ENCODE measurements at regions not wholly inside any gene's neighbourhood (a gene's known extent, or its start where the extent isn't known, plus 50 kb on each side); places are given as distances from the start of the nearest gene placed in this dataset.
"Not testable (repeated sequence)": the region's sequence is repeated elsewhere in the genome, so short reads cannot be mapped to it uniquely, and the experiment has no call there.

DNA sequence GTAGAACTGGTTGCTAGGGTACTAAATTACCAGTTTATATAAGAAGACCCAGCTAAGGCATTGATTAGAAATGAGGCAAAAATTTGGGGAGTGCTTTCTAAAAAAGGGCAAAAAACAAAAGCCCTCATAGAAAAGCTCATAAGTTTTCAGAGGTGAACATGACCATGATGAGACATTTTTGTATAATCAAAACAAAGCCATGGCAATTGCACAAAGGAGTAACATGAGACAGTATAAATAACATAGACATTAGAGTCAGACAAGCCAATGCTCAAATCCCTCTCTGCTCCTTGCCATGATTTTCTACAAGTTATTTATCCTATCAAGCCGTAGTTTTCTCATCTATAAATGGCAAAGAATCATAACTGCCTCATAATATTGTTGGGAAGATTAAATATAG lies 112.2 kb upstream of the ADTRP start:
- Mint-ChIP-seq H3K27ac (ENCODE audit: unreplicated experiment) (peak overlapping the region; percentile 80), H3K4me1 (ENCODE audit: unreplicated experiment) (peaks cover 17% of the 10 kb centered on the region), H3K4me3 (ENCODE audit: unreplicated experiment) (no peak overlapping the region), H3K36me3 (ENCODE audit: unreplicated experiment) (peaks cover 3% of the 10 kb centered on the region), H3K27me3 (ENCODE audit: unreplicated experiment) (no peaks in the 10 kb centered on the region), H3K9me3 (ENCODE audit: unreplicated experiment) (peaks cover 12% of the 10 kb centered on the region)
- no peak for DNase-seq (ENCODE audit: extremely low spot score, unreplicated experiment)
- TF ChIP-seq, protein P1, sequence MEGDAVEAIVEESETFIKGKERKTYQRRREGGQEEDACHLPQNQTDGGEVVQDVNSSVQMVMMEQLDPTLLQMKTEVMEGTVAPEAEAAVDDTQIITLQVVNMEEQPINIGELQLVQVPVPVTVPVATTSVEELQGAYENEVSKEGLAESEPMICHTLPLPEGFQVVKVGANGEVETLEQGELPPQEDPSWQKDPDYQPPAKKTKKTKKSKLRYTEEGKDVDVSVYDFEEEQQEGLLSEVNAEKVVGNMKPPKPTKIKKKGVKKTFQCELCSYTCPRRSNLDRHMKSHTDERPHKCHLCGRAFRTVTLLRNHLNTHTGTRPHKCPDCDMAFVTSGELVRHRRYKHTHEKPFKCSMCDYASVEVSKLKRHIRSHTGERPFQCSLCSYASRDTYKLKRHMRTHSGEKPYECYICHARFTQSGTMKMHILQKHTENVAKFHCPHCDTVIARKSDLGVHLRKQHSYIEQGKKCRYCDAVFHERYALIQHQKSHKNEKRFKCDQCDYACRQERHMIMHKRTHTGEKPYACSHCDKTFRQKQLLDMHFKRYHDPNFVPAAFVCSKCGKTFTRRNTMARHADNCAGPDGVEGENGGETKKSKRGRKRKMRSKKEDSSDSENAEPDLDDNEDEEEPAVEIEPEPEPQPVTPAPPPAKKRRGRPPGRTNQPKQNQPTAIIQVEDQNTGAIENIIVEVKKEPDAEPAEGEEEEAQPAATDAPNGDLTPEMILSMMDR (IDR thresholded peaks at IDR 0.05): no peak

DNA sequence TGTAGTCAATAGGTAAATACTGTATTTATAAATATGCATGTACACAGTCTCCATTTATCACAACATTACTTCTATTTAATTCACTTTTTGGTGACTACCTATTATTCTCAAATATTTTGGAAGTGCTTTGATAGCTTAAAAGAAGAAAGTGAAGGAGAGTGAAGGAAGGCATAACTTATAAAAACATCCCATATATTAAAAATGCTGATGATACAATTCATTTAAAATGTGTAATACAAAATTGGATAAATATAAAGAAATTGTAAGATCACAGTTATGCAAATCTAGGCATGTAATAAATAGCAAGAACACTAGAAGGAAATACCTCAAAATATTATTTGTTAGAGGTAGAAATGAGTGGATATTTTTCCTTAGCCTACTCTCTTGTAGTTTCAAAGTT lies 111.6 kb upstream of the ADTRP start:
- H3K27me3 Mint-ChIP-seq (ENCODE audit: unreplicated experiment): no peaks in the 10 kb centered on the region
- H3K27ac Mint-ChIP-seq (ENCODE audit: unreplicated experiment): peak overlapping the region; percentile 80
- H3K4me3 Mint-ChIP-seq (ENCODE audit: unreplicated experiment): no peak overlapping the region
- no peak for DNase-seq (ENCODE audit: extremely low spot score, unreplicated experiment)
- peaks cover 15% of the 10 kb centered on the region for H3K9me3 Mint-ChIP-seq (ENCODE audit: unreplicated experiment)
- TF ChIP-seq, protein P1 (IDR thresholded peaks at IDR 0.05): no peak
- peaks cover 3% of the 10 kb centered on the region for H3K36me3 Mint-ChIP-seq (ENCODE audit: unreplicated experiment)
- H3K4me1 Mint-ChIP-seq (ENCODE audit: unreplicated experiment): peaks cover 19% of the 10 kb centered on the region

DNA sequence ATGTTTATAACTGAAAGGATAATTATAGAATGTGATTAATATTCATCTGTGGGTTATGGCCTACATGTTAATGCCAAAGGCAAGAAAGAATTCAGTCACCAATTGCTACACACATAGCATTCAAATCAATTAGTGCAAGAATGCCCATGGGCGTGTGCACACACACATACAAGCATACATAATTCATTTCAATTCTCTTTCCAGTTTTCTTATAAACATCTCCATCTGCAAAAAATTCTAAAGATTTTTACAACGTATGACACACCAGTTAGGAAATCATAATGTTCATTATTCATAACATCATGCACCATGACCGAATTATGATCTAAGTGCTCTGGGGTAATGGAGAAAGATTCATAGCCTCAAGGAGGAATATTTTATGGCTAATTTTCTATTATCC lies 111.0 kb upstream of the ADTRP start:
- Mint-ChIP-seq H3K4me3 (ENCODE audit: unreplicated experiment) (no peak overlapping the region), H3K27me3 (ENCODE audit: unreplicated experiment) (no peaks in the 10 kb centered on the region), H3K27ac (ENCODE audit: unreplicated experiment) (no peak overlapping the region), H3K9me3 (ENCODE audit: unreplicated experiment) (peaks cover 16% of the 10 kb centered on the region), H3K4me1 (ENCODE audit: unreplicated experiment) (peaks cover 19% of the 10 kb centered on the region), H3K36me3 (ENCODE audit: unreplicated experiment) (peaks cover 3% of the 10 kb centered on the region)
- TF ChIP-seq, protein P1 (IDR thresholded peaks at IDR 0.05): no peak
- DNase-seq (ENCODE audit: extremely low spot score, unreplicated experiment): no peak

DNA sequence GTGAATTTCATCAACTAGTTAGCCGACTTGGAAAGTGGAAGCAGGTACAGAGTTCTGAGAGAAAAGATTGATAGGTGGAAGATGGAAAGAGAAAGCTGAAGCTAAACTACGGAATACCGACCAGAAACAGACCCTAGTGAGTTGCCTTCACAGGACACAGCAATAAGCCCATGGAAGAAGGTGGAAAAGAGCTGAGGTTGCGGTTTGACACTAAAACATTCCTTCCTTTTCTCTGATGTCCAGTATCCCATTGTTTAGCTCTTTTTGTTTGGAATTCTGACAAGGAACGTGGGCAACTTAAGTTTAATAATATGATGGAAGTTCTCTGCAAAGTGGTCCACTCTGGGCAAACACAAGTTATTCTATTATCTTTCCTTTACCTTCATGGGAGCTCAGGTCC lies 110.1 kb upstream of the ADTRP start:
- H3K4me1 Mint-ChIP-seq (ENCODE audit: unreplicated experiment): peaks cover 19% of the 10 kb centered on the region
- H3K27ac Mint-ChIP-seq (ENCODE audit: unreplicated experiment): no peak overlapping the region
- no peak overlapping the region for H3K4me3 Mint-ChIP-seq (ENCODE audit: unreplicated experiment)
- H3K36me3 Mint-ChIP-seq (ENCODE audit: unreplicated experiment): peaks cover 3% of the 10 kb centered on the region
- peaks cover 16% of the 10 kb centered on the region for H3K9me3 Mint-ChIP-seq (ENCODE audit: unreplicated experiment)
- DNase-seq (ENCODE audit: extremely low spot score, unreplicated experiment): no peak
- TF ChIP-seq, protein P1 (IDR thresholded peaks at IDR 0.05): no peak
- no peaks in the 10 kb centered on the region for H3K27me3 Mint-ChIP-seq (ENCODE audit: unreplicated experiment)

DNA sequence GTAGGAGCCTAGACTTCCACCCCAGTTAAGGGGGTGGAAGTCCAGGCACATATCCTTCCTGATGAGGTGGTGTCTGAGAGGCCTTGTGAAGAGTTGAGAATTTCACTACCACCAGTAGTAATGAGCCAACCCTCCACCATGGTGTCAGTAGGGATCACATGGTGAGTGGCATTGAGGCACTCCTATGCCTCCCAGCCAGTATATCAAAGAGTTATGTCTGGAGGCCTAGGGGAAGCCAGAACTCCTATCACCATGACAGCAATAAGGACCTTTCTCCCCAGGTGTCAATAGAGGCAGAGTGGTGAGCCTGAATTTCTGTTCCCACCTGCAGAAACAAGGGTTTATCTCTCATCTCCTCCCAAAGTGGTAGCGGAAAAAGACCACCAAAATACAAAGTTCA lies 106.6 kb upstream of the ADTRP start:
- Mint-ChIP-seq H3K9me3 (ENCODE audit: unreplicated experiment) (peaks cover 17% of the 10 kb centered on the region), H3K4me3 (ENCODE audit: unreplicated experiment) (no peak overlapping the region), H3K36me3 (ENCODE audit: unreplicated experiment) (peaks cover 2% of the 10 kb centered on the region), H3K4me1 (ENCODE audit: unreplicated experiment) (peaks cover 12% of the 10 kb centered on the region), H3K27me3 (ENCODE audit: unreplicated experiment) (no peaks in the 10 kb centered on the region), H3K27ac (ENCODE audit: unreplicated experiment) (no peak overlapping the region)
- TF ChIP-seq, protein P1 (IDR thresholded peaks at IDR 0.05): no peak
- DNase-seq (ENCODE audit: extremely low spot score, unreplicated experiment): no peak

DNA sequence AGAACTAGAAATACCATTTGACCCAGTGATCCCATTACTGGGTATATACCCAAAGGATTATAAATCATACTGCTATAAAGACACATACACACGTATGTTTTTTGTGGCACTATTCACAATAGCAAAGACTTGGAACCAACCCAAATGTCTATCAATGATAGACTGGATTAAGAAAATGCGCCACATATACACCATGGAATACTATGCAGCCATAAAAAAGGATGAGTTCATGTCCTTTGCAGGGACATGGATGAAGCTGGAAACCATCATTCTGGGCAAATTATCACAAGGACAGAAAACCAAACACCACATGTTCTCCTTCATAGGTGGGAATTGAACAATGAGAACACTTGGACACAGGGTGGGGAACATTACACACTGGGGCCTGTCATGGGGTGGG lies 104.9 kb upstream of the ADTRP start:
- not testable (repeated sequence) for H3K27ac Mint-ChIP-seq (ENCODE audit: unreplicated experiment); H3K36me3 Mint-ChIP-seq (ENCODE audit: unreplicated experiment); H3K4me3 Mint-ChIP-seq (ENCODE audit: unreplicated experiment); H3K27me3 Mint-ChIP-seq (ENCODE audit: unreplicated experiment); DNase-seq (ENCODE audit: extremely low spot score, unreplicated experiment)
- Mint-ChIP-seq H3K9me3 (ENCODE audit: unreplicated experiment) (peaks cover 22% of the 10 kb centered on the region), H3K4me1 (ENCODE audit: unreplicated experiment) (peaks cover 15% of the 10 kb centered on the region)

DNA sequence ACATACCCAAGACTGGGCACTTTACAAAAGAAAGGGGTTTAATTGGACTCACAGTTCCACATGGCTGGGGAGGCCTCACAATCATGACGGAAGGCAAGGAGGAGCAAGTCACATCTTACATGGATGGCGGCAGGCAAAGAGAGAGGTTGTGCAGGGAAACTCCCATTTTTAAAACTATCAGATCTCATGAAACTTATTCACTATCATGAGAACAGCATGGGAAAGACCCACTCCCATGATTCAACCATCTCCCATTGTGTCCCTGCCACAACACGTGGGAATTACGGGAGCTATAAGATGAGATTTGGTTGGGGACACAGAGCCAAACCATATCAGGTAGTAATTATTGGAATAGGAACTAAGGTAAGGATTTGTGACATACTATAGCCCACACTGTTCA lies 101.6 kb upstream of the ADTRP start:
- not testable (repeated sequence) for H3K36me3 Mint-ChIP-seq (ENCODE audit: unreplicated experiment); DNase-seq (ENCODE audit: extremely low spot score, unreplicated experiment); H3K27me3 Mint-ChIP-seq (ENCODE audit: unreplicated experiment); H3K4me3 Mint-ChIP-seq (ENCODE audit: unreplicated experiment); H3K27ac Mint-ChIP-seq (ENCODE audit: unreplicated experiment); H3K4me1 Mint-ChIP-seq (ENCODE audit: unreplicated experiment)
- peaks cover 12% of the 10 kb centered on the region for H3K9me3 Mint-ChIP-seq (ENCODE audit: unreplicated experiment)
